Fibroblast of lung (primary cell): ENCODE measurements at regions not wholly inside any gene's neighbourhood (a gene's known extent, or its start where the extent isn't known, plus 50 kb on each side); places are given as distances from the start of the nearest gene placed in this dataset.

Experiments
- DNase-seq, 2 donors: peaks; one replicate each; pipeline versions ENCODE4 v3.0.0 to v3.0.0-alpha.2; 2010; ENCODE audit warnings: low read depth in 2 of 2
- H2AFZ ChIP-seq: 2 replicates; pipeline ENCODE4 v1.5.1; 2012; ENCODE audit warnings: low read length, control low read depth, inconsistent platforms
- H3K27ac ChIP-seq: 2 replicates; pipeline ENCODE4 v1.5.1; 2011; ENCODE audit warnings: low read length, control low read depth; ENCODE audit not compliant: insufficient read depth
- H3K27me3 ChIP-seq: 2 replicates; pipeline ENCODE4 v1.5.1; 2011; ENCODE audit warnings: mild to moderate bottlenecking, low read length; ENCODE audit not compliant: control insufficient read depth, insufficient read depth
- H3K36me3 ChIP-seq: 2 replicates; pipeline ENCODE4 v1.5.1; 2011; ENCODE audit warnings: low read length; ENCODE audit not compliant: control insufficient read depth, insufficient read depth
- H3K4me1 ChIP-seq: 2 replicates; pipeline ENCODE4 v1.5.1; 2011; ENCODE audit warnings: low read length; ENCODE audit not compliant: control insufficient read depth, insufficient read depth; ENCODE audit errors: extremely low read depth
- H3K4me2 ChIP-seq: 2 replicates; pipeline ENCODE4 v1.5.1; 2011; ENCODE audit warnings: low read length, control low read depth; ENCODE audit not compliant: insufficient read depth; ENCODE audit errors: extremely low read depth
- H3K4me3 ChIP-seq, 4 experiments: fragments of 200-600 bp in 1 of 4; sonication (generic) in 1 of 4; replicated peaks in 1 of 4; 2 replicates each; pipeline ENCODE4 v1.5.1; 2011 to 2016; ENCODE audit warnings: low read length in 4 of 4, low read depth in 3 of 4, mild to moderate bottlenecking in 3 of 4, control low read depth in 2 of 4, inconsistent platforms in 1 of 4, mixed read lengths in 1 of 4; ENCODE audit not compliant: insufficient read depth in 1 of 4; ENCODE audit errors: control extremely low read depth in 1 of 4
- H3K79me2 ChIP-seq: 2 replicates; pipeline ENCODE4 v1.5.1; 2012; ENCODE audit warnings: mild to moderate bottlenecking, low read length, inconsistent platforms; ENCODE audit not compliant: control insufficient read depth, insufficient read depth
- H3K9ac ChIP-seq: 2 replicates; pipeline ENCODE4 v1.5.1; 2011; ENCODE audit warnings: mild to moderate bottlenecking, low read length, control low read depth; ENCODE audit not compliant: insufficient read depth
- H3K9me3 ChIP-seq: 2 replicates; pipeline ENCODE4 v1.5.1; 2012; ENCODE audit warnings: low read depth, low read length; ENCODE audit not compliant: control insufficient read depth, insufficient read depth
- H4K20me1 ChIP-seq: 2 replicates; pipeline ENCODE4 v1.5.1; 2011; ENCODE audit warnings: low read length; ENCODE audit not compliant: control insufficient read depth, insufficient read depth; ENCODE audit errors: extremely low read depth
- CTCF ChIP-seq, 2 donors: IDR thresholded peaks in 1 of 2; conservative IDR thresholded peaks in 1 of 2; 1 replicate in 1 of 2; 2 replicates in 1 of 2; pipeline ENCODE4 v1.5.1; 2011 to 2012; ENCODE audit warnings: low read length in 2 of 2, control low read depth in 1 of 2, inconsistent platforms in 1 of 2, low read depth in 1 of 2, mild to moderate bottlenecking in 1 of 2
- EZH2 ChIP-seq: IDR thresholded peaks from 2 replicates; pipeline ENCODE4 v1.5.1; 2012; ENCODE audit warnings: low read length, control low read depth, mild to moderate bottlenecking; ENCODE audit errors: missing control alignments

- Histone ChIP-seq H3K27me3 (no peaks in the 10 kb centered on the region), H3K79me2 (no peaks in the 10 kb centered on the region), H3K9ac (no peak overlapping the region), H4K20me1 (no peaks in the 10 kb centered on the region), H2AFZ (no peak overlapping the region), H3K36me3 (no peaks in the 10 kb centered on the region), H3K27ac (no peak overlapping the region), H3K4me2 (no peak overlapping the region), H3K9me3 (no peaks in the 10 kb centered on the region), H3K4me1 (no peaks in the 10 kb centered on the region), H3K4me3 (no peak overlapping the region)
- TF ChIP-seq EZH2 (no peak), CTCF (conservative IDR thresholded peaks at IDR 0.05 in 1 of 2, IDR thresholded peaks at IDR 0.05 in 1 of 2; ENCODE audit: low read depth in 1 of 2, low read length in 2 of 2) (no peak)
- no peak for DNase-seq
Measured at GRCh38 chr12:126773491-126773890, 1493.5 kb upstream of the TMEM132C start.

GRCh38 chr12:126776026-126776655, 1490.8 kb upstream of the TMEM132C start:
- Histone ChIP-seq H4K20me1 (no peaks in the 10 kb centered on the region), H3K36me3 (no peaks in the 10 kb centered on the region), H3K27me3 (no peaks in the 10 kb centered on the region), H3K27ac (no peak overlapping the region), H3K9me3 (no peaks in the 10 kb centered on the region), H3K4me3 (no peak overlapping the region), H3K4me1 (no peaks in the 10 kb centered on the region), H3K4me2 (no peak overlapping the region), H3K79me2 (no peaks in the 10 kb centered on the region), H2AFZ (no peak overlapping the region), H3K9ac (no peak overlapping the region)
- no peak for TF ChIP-seq EZH2
- no peak for TF ChIP-seq CTCF (conservative IDR thresholded peaks at IDR 0.05 in 1 of 2, IDR thresholded peaks at IDR 0.05 in 1 of 2; ENCODE audit: low read depth in 1 of 2, low read length in 2 of 2)
- DNase-seq, result no peak

GRCh38 chr12:126780343-126780742, 1486.6 kb upstream of the TMEM132C start:
- H3K27ac ChIP-seq, result no peak overlapping the region
- H3K4me1 ChIP-seq, result no peaks in the 10 kb centered on the region

More at GRCh38 chr12:126780343-126780742, 1486.6 kb upstream of the TMEM132C start:
- no peaks in the 10 kb centered on the region for H3K9me3 ChIP-seq
- no peaks in the 10 kb centered on the region for H3K79me2 ChIP-seq
- no peak overlapping the region for H2AFZ ChIP-seq
- H4K20me1 ChIP-seq, result no peaks in the 10 kb centered on the region
- H3K4me3 ChIP-seq, result no peak overlapping the region
- DNase-seq, result no peak
- TF ChIP-seq CTCF (conservative IDR thresholded peaks at IDR 0.05 in 1 of 2, IDR thresholded peaks at IDR 0.05 in 1 of 2; ENCODE audit: low read depth in 1 of 2, low read length in 2 of 2) (no peak), EZH2 (no peak)
- H3K27me3 ChIP-seq, result no peaks in the 10 kb centered on the region
- H3K4me2 ChIP-seq, result no peak overlapping the region
- no peak overlapping the region for H3K9ac ChIP-seq
- no peaks in the 10 kb centered on the region for H3K36me3 ChIP-seq
